RPMI8226 (cell line): ENCODE measurements at regions not wholly inside any gene's neighbourhood (a gene's known extent, or its start where the extent isn't known, plus 50 kb on each side); places are given as distances from the start of the nearest gene placed in this dataset.
"Not testable (repeated sequence)": the region's sequence is repeated elsewhere in the genome, so short reads cannot be mapped to it uniquely, and the experiment has no call there.

Experiments used
- DNase-seq: peaks from one replicate; pipeline ENCODE4 v3.0.0-alpha.2; 2015

DNA sequence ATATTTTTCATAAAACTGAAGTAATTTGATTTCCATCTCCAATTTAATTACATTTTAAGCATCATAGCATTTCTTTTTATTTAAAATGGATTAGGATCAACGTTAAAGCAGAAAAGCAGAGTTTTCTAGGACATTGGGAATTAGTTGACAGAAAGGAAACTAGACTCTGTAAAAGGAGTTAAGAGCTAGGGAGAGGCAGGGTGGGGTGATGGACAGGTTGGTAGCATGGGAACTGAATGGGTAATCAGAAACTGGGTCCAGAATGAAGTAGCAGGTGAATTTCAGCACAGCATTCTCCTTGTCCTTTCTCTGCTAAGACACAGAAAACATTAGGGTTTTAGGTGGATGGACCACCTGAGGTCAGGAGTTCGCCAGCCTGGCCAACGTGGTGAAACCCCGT, 97.6 kb downstream of the ANAPC4 start:
- no peak for DNase-seq

DNA sequence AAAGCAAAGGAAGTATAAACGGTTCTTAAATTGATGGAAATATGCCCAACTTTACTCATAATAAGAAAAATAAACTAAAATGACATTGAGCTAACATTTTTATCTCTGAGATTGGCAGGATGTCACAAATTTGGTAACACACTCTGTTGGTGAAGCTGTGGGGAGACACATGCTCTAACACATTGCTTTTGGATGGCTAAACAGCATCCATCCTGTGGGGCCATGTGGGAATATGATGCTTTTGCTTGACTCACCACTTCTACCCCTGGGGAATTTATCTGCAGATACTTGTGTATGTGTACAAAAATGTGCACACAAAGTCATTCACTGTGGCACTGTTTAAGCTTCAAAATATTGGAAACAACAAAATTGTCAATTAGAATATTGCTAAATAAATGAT, 100.2 kb downstream of the ANAPC4 start:
- DNase-seq: no peak

DNA sequence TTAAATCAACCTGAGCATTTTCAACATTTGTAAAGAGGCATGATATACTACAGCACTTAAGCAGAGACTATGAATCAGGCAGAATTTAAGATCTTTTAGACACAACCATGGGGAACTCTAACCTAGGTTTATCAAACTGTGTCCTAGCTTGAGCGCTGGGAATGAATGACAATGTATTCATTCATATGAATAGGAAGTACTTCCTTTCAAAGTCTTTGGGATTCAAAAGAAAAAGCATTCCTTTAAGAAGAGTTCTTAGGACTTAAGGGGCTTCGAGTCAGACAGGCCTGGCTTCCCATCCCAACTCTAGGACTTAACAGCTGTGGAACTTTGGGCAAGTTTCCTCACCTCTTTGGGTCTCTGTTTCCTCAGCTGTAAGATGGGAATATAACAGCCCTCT, 104.6 kb downstream of the ANAPC4 start:
- DNase-seq: no peak

DNA sequence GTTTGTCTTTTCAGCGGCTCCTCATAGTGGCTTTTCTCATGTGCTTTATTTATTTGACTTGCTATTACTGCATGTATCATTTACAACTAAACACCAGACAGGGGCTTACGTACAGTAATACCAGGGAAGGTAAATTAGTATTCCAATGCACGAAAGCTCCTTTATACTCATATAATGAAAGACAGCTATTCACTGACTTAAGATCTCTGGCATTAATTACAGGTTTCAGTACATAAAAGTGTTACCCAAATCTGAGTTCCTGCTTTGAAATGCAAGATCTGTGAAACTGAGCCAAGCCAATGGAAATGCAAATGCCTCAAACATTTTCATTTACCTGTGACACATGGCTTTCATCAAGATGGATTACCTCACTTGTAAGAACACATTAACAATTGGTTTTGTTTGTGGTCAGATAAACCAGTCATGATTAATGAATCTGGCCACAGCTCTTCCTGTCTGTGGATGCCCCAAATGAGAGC, 107.2 kb downstream of the ANAPC4 start:
- DNase-seq: no peak

DNA sequence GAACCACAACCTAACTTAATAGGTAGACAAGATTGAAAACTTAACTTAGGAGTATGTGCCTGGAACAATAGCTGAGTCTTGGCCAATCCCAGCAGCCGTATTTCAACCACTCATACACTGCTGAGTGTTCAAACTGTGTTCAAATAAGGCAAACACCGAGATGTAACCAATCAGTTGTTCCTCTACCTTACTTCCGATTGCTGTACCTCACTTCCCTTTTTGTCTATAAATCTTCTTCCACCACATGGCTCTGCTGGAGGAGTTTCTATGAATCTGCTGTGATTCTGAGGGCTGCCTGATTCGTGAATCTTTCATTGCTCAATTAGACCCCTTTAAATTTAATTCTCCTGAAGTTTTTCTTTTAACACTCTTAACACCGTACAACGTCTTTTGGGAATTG, 108.0 kb downstream of the ANAPC4 start:
- DNase-seq: peak; percentile 2

DNA sequence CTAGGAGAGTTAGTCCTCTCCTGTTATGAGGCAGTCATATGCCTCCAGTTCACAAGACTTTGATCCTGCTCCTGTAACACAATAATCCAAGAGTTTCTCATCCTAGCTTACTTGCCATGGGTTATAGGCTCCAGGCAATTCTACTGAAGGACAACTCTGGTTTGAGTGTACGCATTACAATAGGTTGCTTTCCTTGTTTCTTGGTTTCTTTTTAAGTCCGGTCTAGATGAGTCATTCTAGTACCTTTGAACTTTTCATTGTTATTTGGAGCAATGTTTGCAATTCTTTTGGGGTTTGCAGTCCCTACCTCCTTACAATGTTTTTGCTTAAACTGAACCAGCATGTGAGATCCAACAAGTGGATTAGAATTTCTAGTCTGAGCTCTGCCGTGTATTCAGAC, 109.1 kb downstream of the ANAPC4 start:
- DNase-seq: no peak

DNA sequence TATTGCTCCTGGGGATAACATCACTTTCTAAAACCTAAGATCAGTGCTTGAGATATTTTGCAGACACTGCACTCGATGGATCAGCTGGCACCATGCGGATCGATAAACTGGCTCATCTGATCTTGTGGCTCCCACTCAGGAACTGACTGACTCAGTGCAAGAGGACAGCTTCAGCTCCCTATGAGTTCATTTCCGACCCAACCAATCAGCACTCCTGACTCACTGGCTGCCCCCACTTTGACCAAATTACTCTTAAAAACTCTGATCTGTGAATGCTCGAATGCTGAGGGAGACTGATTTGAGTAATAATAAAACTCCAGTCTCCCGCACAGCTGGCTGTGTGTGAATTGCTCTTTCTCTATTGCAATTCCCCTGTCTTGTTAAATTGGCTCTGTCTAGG, 110.1 kb downstream of the ANAPC4 start:
- no peak for DNase-seq

DNA sequence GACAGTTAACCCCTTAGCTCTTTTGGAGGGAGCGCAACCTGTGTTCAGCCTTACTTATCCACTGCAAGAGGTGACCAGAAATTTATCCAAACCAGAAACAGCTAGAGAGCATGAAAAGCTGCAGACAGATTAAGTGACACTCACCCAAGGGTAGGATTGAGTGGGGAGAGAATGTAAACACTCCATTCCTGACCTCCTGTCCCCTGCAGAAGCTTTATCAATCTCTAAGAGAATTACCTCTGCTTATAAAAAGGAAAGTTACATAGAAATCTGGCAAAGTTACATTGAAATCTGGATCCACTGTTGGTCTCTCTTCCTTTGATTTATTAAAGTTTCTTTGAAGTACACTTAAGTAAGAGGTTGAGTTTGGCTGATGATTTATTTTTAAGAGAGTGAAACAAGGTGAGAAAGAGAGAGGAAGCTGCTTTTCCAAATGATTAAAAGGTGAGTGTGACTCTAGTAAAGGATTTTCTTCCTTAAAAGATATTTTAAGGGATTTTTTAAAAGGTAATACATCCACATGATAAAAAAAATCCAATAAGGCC, 112.3 kb downstream of the ANAPC4 start:
- DNase-seq: no peak

DNA sequence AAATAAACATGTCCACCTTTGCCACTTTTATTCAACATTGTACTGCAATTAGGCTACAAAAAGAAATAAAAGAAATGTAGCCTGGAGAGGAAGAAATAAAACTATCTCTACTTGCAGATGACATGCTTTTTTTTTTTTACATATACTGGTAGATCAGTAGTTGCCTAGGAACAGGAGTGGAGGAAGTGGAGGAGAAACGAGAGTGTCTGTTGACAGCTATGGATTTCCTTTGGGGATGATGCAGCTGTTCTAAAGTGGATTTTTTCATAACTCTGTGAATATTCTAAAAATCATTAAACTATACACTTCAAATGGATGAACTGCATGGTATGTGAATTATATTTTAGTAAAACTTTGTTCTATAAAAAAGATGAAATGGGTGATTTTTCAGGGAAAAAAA, 116.4 kb downstream of the ANAPC4 start:
- DNase-seq: no peak

DNA sequence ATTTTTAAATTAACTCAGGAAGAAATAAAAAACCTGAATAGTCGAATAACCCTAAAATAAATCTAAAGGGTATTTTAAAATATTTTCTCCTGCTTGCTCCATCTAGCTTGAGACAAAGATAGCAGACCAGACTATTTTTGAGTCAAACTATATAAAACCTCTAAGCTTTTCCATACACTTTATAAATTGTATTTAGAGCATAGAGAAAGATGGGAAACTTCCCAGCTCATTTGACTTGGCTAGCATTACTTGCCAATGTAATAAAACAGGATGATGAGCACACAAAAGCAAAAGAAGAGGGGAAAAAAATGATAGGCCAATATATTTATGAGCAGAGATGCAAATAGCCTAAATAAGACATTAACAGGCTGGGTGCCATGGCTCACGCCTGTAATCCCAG, 117.1 kb downstream of the ANAPC4 start:
- DNase-seq: no peak

DNA sequence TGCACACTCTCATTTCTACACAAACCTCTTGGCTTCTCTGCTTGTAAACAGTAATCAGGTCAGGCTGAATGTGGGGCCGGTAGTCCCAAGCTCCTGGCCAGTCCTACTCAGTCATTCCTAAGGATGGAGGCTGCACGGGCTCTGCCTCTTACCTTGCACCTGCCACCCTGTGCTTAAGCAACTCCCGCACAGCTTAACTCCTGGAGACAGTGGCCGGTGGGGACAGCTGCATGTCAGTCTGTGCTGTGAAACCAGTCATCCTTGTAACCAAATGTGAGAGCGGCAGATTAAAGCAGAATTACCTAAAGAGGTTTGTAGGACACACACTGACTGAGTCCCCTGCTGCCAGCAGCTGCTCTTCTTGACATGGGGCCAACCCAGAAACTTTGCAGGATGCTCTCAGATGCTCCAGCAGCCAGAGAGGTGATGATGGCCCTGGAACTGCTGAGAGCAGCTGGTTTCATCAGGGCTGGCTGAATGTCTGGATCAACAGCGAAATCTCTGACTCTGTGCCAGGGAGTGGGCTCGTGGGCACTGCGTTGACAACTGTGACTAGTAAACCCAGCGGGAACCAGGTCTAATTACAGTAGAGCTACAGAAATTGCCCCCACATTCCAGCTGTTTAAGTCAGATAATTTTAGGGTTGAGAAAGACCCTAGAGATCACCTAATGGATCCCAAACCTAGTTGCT, 123.7 kb downstream of the ANAPC4 start:
- peak; percentile 68 for DNase-seq

DNA sequence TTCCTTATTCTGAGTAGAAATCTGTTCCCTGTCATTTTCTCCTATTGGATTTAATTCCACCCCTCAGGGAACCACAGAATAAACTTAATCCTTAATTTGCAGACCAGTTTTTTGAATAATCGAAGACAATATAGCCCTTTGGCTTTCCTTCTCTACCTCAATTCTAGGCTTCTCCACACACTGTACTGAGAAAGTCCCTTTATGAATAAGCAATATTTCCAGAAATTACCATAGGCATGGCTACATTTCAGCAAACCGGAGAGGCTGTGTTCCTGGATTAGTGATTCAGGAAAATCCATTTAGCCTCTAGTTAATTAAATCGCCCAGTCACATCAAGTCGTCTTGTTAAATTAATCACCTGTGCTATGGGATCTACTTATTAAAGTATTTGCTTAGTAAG, 125.1 kb downstream of the ANAPC4 start:
- DNase-seq: no peak

DNA sequence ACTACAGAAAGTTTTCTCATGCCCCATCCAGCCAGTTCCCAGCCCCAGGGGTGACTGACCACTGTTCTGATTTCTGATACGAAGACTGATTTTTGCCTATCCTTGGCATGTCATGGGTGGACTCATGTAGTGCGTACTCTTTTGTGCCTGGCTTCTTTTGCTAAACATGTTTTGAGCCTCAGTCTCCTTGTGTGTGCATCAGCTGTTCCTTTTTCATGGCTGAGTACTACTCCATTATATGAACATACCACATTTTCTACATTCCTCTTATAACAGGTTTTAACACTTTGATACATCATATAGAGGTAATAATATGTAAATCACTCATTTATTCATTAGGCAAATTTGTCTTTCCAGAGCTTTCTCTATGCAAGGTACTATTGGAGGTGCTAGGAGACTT, 126.7 kb downstream of the ANAPC4 start:
- no peak for DNase-seq

DNA sequence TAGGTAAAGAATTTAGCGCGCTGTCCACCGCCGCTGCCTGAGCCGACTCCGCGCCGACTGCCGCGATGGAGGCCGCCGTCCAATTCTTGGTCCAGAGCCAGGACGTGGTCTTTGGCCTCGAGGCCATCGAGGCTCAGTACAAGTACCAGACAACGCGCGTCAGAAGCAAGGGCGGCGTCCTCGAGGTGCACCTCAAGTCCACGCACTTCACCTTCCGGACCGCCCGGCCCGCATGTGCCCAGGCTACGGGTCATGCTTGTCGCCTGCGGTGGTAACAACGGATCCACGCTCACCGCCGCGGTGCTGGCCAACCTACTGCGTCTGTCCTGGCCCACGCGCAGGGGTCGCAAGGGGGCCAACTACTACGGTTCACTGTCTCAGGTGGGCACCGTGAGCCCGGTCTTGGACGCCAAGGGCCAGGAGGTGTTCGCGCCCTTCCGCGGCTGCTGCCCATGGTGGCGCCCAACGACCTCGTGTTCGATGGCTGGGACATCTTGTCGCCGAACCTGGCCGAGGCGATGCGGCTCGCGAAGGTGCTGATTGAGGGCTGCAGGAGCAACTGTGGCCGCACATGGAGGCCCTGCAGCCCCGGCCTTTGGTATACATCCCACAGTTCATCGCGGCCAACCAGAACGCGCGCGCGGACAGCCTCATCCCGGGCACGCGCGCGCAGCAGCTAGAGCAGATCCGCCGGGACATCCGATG, 128.0 kb downstream of the ANAPC4 start:
- DNase-seq: no peak

DNA sequence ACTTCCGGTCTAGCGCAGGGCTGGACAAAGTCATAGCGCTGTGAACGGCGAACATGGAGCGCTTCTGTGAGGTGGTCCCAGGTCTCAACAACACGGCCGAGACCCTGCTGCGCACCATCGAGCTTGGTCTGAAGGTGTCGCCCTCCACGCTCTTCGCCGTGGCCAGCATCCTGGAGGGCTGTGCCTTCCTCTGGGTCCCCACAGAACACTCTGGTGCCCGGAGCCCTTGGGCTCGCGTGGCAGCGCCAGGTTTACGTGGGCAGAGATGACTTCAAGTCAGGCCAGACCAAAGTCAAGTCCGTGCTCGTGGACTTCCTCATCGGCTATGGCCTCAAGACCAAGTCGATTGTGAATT, 128.6 kb downstream of the ANAPC4 start:
- no peak for DNase-seq

DNA sequence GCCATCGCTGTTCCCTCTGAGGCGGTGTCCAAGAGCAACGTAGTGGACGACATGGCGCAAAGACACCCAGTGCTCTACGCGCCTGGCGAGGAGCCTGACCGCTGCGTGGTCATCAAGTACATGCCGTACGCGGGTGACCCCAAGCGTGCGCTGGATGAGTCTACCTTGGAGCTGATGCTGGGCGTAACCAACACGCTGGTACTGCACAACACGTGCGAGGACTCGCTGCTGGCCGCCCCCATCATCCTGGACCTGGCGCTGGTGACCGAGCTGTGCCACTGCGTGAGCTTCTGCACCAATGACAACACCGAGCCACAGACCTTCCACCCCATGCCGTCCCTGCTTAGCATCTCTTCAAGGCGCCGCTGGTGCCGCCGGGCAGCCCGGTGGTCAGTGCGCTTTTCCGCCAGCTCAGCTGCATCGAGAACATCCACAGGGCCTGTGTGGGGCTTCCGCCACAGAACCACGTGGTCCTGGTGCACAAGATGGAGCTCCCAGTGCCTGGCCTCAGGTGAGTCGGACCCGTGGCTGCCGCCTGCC, 129.0 kb downstream of the ANAPC4 start:
- no peak for DNase-seq

DNA sequence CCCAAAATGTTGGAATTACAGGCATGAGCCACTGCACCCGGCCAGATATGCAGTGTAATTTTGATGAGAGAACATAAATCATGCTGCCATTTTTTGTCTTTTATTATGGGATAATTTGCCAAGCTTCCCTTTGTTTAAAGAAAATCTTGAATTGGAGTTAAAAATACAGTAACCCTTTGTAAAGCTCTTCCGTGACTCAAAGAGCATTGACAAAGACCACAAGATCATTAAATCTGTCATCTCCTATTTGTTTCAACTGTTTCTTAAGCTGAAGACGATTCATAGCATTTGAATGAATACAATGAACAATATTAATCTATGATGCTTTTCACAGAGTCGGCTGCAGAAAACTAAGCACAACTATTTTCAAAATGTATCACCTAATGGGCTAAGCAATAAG, 132.6 kb downstream of the ANAPC4 start:
- no peak for DNase-seq

DNA sequence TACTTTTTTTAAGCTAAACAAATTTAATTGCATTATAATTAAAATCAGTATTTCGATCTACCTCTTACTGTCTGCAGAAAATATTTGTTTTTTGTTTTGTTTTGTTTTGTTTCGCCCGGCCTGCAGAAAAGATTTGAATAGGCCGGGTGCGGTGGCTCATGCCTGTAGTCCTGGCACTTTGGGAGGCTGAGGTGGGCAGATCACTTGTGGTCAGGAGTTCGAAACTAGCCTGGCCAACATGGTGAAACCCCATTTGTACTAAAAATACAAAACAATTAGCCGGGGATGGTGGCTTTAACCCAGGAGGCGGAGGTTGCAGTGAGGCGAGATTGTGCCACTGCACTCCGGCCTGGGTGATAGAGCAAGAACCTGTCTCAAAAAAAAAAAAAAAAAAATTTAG, 134.8 kb downstream of the ANAPC4 start:
- DNase-seq: not testable (repeated sequence)

DNA sequence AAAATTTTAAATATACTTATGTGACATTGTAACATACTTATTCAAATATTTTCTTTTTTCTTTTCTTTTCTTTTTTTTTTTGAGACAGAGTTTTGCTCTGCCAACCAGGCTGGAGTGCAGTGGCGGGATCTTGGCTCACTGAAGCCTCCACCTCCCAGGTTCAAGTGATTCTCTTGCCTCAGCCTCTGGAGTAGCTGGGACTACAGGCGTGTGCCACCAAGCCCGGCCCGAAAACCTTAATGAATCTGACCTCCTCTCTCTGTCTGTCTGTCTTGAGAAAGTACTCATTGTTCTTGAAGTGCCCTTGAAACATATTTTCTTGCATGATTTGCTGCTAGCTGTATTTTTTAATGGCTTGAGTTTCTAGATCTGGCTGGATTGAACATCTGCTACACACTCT, 136.8 kb downstream of the ANAPC4 start:
- DNase-seq: no peak

DNA sequence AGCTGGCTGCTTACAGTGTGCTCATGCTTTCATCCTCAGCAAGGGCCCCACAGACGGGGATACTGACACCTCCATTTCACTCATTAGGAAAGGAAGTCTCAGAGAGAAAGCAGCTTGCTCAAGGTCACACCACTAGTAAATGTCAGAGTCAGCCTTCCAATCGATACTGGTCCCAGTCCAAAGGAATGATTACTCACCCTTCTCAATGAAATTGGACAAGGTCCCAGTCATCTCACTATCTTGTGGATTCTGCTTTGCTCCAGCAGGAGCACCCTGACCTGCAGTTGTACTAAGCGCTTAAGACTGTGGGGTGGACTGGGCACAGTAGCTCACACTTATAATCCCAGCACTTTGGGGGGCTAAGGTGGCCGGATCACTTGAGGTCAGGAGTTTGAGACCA, 132.2 kb upstream of the SLC34A2 start:
- no peak for DNase-seq

DNA sequence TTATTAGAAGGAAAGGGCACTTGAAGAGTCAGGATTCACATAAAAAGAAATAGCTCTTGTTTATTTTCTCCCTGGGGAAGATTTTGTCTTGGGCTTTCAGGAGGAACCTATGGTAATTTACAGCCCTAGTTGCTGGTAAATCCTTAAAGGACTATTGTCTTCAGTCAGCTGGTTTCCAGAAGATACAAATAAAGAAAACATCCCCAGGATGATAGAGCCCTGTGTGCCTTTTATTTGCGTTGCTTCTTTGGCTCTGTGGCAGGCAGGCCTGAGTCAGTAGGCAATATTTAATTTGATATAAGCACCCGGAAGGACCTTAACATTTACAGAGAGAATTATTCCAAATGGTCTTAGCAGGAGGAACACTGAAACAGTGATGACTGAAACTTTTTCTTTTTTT, 131.0 kb upstream of the SLC34A2 start:
- DNase-seq: no peak

DNA sequence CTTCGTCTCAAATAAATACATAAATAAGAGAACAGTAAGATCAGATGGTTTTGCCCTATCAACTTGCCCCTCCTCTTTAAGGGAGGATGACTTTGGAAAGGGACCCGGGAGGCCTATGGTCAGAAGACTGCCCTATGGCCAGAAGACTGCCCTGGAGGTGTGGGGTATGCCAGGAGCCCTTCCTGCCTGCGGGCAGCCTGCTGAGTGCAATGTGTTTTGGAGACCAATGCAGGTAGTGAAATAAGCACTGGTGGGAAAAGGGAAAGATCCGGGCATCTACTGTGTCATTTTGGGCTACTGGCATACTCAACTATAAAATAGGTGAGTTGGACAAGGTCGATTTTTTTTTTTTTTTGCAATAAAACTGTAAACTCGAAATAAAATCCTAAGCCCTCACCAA, 129.8 kb upstream of the SLC34A2 start:
- DNase-seq: no peak

DNA sequence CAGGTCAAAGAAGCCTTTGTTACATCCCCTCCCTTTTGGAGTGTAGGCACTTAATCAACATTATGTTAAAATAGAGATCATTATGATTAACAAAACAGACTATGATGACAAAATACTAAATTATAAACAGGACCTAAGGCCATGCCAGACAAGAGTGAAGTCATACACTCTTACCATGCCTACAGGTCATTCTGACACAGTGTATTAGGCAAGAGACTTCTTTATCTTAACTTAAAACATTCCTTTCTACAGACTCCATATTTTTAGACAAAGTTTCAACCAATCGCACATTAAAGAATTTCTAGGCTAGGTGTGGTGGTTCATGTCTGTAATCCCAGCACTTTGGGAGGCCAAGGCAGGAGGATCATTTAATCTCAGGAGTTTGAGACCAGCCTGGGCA, 128.6 kb upstream of the SLC34A2 start:
- DNase-seq: no peak

DNA sequence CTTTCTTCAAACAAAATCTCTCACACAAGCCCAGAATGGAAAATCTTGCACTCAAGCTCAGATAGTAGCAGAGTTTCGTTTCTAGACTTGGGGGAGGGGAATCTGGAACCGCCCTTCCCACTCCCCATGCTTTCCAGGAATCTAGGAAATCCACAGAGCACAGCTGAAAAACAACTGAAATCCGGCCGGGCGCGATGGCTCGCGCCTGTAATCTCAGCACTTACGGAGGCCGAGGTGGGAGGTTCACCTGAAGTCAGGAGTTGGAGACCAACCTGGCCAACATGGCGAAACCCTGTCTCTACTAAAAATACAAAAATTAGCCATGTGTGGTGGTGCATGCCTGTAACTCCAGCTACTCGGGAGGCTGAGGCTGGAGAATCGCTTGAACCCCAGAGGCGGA, 127.3 kb upstream of the SLC34A2 start:
- DNase-seq: no peak
